WTC11 (cell line): ENCODE measurements at regions not wholly inside any gene's neighbourhood (a gene's known extent, or its start where the extent isn't known, plus 50 kb on each side); places are given as distances from the start of the nearest gene placed in this dataset.

Experiments used
- ATAC-seq: fragments of 200-7000 bp; cut with Tn5 transposase; 2 replicates; pipeline ENCODE4 v1.10.0; 2021; ENCODE audit warnings: mild to moderate bottlenecking, moderate library complexity
- CTCF ChIA-PET: fragments of 300-600 bp; sonication (Branson Sonifier 250); formaldehyde crosslinking; loops from one replicate; lab custom pipeline; 2021; ENCODE audit warnings: antibody characterized with exemption; lab: Charles Lee
- POLR2A ChIA-PET: fragments of 350-600 bp; sonication (Branson Sonifier 250); formaldehyde crosslinking; loops from one replicate; lab custom pipeline; 2021; ENCODE audit warnings: antibody characterized with exemption; lab: Charles Lee
- DNase-seq: peaks from one replicate; pipeline ENCODE4 v3.0.0; 2021; ENCODE audit warnings: low spot score
- H3K27ac Mint-ChIP-seq: 2 replicates; pipeline ENCODE4 v1.8.0; 2021; ENCODE audit warnings: mixed read lengths
- H3K27me3 Mint-ChIP-seq: 2 replicates; pipeline ENCODE4 v1.8.0; 2021; ENCODE audit warnings: low read depth, mild to moderate bottlenecking, moderate library complexity, mixed read lengths
- H3K36me3 Mint-ChIP-seq: 2 replicates; pipeline ENCODE4 v1.8.0; 2021; ENCODE audit warnings: mixed read lengths
- H3K4me1 Mint-ChIP-seq: 2 replicates; pipeline ENCODE4 v1.8.0; 2022; ENCODE audit warnings: mixed read lengths
- H3K4me3 Mint-ChIP-seq: 2 replicates; pipeline ENCODE4 v1.8.0; 2021; ENCODE audit warnings: mild to moderate bottlenecking, moderate library complexity, mixed read lengths
- H3K9me3 Mint-ChIP-seq: 2 replicates; pipeline ENCODE4 v1.8.0; 2021; ENCODE audit warnings: mixed read lengths
- ARID4B ChIP-seq: sonication (generic); formaldehyde crosslinking; IDR thresholded peaks from 2 replicates; pipeline ENCODE4 v1.8.0; 2023; ENCODE audit warnings: missing genetic modification reagents, mild to moderate bottlenecking, borderline replicate concordance
- CREB1 ChIP-seq: sonication (generic); formaldehyde crosslinking; IDR thresholded peaks from 2 replicates; pipeline ENCODE4 v1.8.0; 2023; ENCODE audit warnings: mild to moderate bottlenecking, missing genetic modification reagents
- FOXK1 ChIP-seq: sonication (generic); formaldehyde crosslinking; IDR thresholded peaks from 2 replicates; pipeline ENCODE4 v1.8.0; 2022; ENCODE audit warnings: mild to moderate bottlenecking, moderate library complexity, missing genetic modification reagents
- GRHL2 ChIP-seq: fragments of 250-450 bp; sonication (Bioruptor Pico); IDR thresholded peaks from 2 replicates; pipeline ENCODE4 v1.8.0; 2022; ENCODE audit warnings: mild to moderate bottlenecking, moderate library complexity; ENCODE audit not compliant: insufficient replicate concordance, severe bottlenecking
- HMGA2 ChIP-seq: fragments of 250-450 bp; sonication (Bioruptor Pico); IDR thresholded peaks from 2 replicates; pipeline ENCODE4 v1.4.0; 2021; ENCODE audit warnings: mild to moderate bottlenecking, moderate library complexity
- MAX ChIP-seq: sonication (generic); formaldehyde crosslinking; IDR thresholded peaks from 2 replicates; pipeline ENCODE4 v1.8.0; 2022; ENCODE audit warnings: mild to moderate bottlenecking, missing genetic modification reagents
- MLX ChIP-seq: sonication (generic); formaldehyde crosslinking; IDR thresholded peaks from 2 replicates; pipeline ENCODE4 v1.8.1; 2023; ENCODE audit warnings: mild to moderate bottlenecking, missing genetic modification reagents, moderate library complexity
- MXD4 ChIP-seq: fragments of 250-450 bp; sonication (Bioruptor Pico); IDR thresholded peaks from 2 replicates; pipeline ENCODE4 v1.8.0; 2021; ENCODE audit warnings: mild to moderate bottlenecking, moderate library complexity, borderline replicate concordance
- RELA ChIP-seq: sonication (generic); formaldehyde crosslinking; IDR thresholded peaks from 2 replicates; pipeline ENCODE4 v1.8.1; 2022; ENCODE audit warnings: missing genetic modification reagents, mild to moderate bottlenecking, borderline replicate concordance
- SOX15 ChIP-seq: fragments of 250-450 bp; sonication (Bioruptor Pico); IDR thresholded peaks from 2 replicates; pipeline ENCODE4 v1.9.0; 2021; ENCODE audit warnings: mild to moderate bottlenecking
- ZNF121 ChIP-seq: sonication (generic); formaldehyde crosslinking; IDR thresholded peaks from 2 replicates; pipeline ENCODE4 v1.8.0; 2023; ENCODE audit warnings: missing genetic modification reagents
- ZNF138 ChIP-seq: sonication (generic); formaldehyde crosslinking; conservative IDR thresholded peaks from 2 replicates; pipeline ENCODE4 v1.8.1; 2022; ENCODE audit warnings: mild to moderate bottlenecking, moderate library complexity, missing genetic modification reagents
- ZNF317 ChIP-seq: sonication (generic); formaldehyde crosslinking; IDR thresholded peaks from 2 replicates; pipeline ENCODE4 v1.8.1; 2023; ENCODE audit warnings: low read depth, mild to moderate bottlenecking, moderate library complexity, missing genetic modification reagents, borderline replicate concordance
- TF ChIP-seq, protein P1 (sequence below): fragments of 250-450 bp; sonication (Bioruptor Pico); IDR thresholded peaks from 2 replicates; pipeline ENCODE4 v1.9.0; 2021; ENCODE audit warnings: mild to moderate bottlenecking
- TF ChIP-seq, protein P2 (sequence below): fragments of 200-600 bp; IDR thresholded peaks from 2 replicates; pipeline ENCODE4 v1.8.0; 2022; ENCODE audit warnings: antibody characterized with exemption
- TF ChIP-seq, protein P3 (sequence below): sonication (generic); formaldehyde crosslinking; IDR thresholded peaks from 2 replicates; pipeline ENCODE4 v1.8.1; 2023; ENCODE audit warnings: mild to moderate bottlenecking, missing genetic modification reagents, moderate library complexity
- TF ChIP-seq, protein P4 (sequence below): sonication (generic); formaldehyde crosslinking; IDR thresholded peaks from 2 replicates; pipeline ENCODE4 v1.8.1; 2022; ENCODE audit warnings: low read depth, missing genetic modification reagents, borderline replicate concordance
- TF ChIP-seq, protein P5 (sequence below): sonication (generic); formaldehyde crosslinking; IDR thresholded peaks from 2 replicates; pipeline ENCODE4 v1.8.1; 2022; ENCODE audit warnings: low read depth, mild to moderate bottlenecking, moderate library complexity, missing genetic modification reagents, borderline replicate concordance

GRCh38 chr19:16022681-16023080 lies 53.6 kb upstream of the TPM4 start (continued):
- TF ChIP-seq, protein P1, sequence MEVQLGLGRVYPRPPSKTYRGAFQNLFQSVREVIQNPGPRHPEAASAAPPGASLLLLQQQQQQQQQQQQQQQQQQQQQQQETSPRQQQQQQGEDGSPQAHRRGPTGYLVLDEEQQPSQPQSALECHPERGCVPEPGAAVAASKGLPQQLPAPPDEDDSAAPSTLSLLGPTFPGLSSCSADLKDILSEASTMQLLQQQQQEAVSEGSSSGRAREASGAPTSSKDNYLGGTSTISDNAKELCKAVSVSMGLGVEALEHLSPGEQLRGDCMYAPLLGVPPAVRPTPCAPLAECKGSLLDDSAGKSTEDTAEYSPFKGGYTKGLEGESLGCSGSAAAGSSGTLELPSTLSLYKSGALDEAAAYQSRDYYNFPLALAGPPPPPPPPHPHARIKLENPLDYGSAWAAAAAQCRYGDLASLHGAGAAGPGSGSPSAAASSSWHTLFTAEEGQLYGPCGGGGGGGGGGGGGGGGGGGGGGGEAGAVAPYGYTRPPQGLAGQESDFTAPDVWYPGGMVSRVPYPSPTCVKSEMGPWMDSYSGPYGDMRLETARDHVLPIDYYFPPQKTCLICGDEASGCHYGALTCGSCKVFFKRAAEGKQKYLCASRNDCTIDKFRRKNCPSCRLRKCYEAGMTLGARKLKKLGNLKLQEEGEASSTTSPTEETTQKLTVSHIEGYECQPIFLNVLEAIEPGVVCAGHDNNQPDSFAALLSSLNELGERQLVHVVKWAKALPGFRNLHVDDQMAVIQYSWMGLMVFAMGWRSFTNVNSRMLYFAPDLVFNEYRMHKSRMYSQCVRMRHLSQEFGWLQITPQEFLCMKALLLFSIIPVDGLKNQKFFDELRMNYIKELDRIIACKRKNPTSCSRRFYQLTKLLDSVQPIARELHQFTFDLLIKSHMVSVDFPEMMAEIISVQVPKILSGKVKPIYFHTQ: no peak
- TF ChIP-seq CREB1 (no peak), MXD4 (no peak), RELA (CRISPR knock-in tag) (no peak), ZNF317 (CRISPR knock-in tag) (no peak)

DNA sequence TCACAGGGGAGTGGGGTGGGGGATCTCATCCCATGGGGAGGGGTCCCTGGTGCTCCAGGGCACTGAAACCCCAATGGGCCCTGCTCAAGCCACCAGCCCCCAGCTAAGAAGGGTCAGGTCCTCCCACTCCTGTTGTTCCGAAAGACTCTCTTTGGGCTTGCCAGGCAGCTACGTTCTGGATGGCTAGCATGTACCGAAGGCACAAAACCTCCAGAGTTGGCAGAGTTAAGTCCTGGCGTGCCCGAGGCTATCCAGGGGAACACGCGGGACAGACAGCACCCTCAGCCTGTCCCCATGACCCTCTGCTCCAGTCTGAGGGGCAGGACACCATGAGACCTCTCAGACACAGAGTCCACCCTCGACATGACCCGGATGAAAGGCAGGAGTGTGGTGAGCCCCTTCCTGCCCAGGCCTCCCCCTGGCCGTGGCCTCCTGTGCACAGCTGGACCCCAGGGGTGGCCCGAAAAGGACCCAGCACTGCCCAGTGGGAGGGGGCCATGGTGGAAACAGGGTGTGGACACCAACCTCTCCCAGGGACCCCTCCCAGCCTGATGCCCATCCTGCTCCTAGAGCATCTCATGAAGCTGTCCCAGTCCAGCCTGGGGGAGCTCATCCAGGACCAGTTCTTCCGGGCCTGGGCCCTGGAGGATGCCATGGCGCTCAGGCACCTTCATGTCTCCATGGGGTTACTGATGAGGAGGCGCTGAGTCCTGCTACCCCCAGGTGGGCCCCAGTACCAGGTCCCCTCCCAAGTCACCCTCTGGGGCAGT lies 53.0 kb upstream of the TPM4 start:
- Mint-ChIP-seq H3K4me1 (no peaks in the 10 kb centered on the region), H3K36me3 (no peaks in the 10 kb centered on the region), H3K4me3 (no peak overlapping the region), H3K27ac (no peak overlapping the region), H3K27me3 (no peaks in the 10 kb centered on the region), H3K9me3 (no peaks in the 10 kb centered on the region)
- DNase-seq (no peak), ATAC-seq (no peak)
- POLR2A ChIA-PET: no interaction called here
- CTCF ChIA-PET: interaction anchor here (1.3 kb wide), 1 partner anchor 19 kb away, joined by 3 read pairs; no protein-coding TSS in a partner anchor
- TF ChIP-seq GRHL2 (CRISPR knock-in tag): no peak
- TF ChIP-seq FOXK1: no peak
- no peak for TF ChIP-seq ZNF121 (CRISPR knock-in tag)
- TF ChIP-seq ARID4B (CRISPR knock-in tag): no peak
- TF ChIP-seq MAX (CRISPR knock-in tag): no peak
- no peak for TF ChIP-seq ZNF138 (CRISPR knock-in tag)
- no peak for TF ChIP-seq HMGA2 (CRISPR knock-in tag)
- TF ChIP-seq, protein P2, sequence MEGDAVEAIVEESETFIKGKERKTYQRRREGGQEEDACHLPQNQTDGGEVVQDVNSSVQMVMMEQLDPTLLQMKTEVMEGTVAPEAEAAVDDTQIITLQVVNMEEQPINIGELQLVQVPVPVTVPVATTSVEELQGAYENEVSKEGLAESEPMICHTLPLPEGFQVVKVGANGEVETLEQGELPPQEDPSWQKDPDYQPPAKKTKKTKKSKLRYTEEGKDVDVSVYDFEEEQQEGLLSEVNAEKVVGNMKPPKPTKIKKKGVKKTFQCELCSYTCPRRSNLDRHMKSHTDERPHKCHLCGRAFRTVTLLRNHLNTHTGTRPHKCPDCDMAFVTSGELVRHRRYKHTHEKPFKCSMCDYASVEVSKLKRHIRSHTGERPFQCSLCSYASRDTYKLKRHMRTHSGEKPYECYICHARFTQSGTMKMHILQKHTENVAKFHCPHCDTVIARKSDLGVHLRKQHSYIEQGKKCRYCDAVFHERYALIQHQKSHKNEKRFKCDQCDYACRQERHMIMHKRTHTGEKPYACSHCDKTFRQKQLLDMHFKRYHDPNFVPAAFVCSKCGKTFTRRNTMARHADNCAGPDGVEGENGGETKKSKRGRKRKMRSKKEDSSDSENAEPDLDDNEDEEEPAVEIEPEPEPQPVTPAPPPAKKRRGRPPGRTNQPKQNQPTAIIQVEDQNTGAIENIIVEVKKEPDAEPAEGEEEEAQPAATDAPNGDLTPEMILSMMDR: no peak
- no peak for TF ChIP-seq SOX15 (CRISPR knock-in tag)
- no peak for TF ChIP-seq ZNF317 (CRISPR knock-in tag)
- TF ChIP-seq, protein P3, sequence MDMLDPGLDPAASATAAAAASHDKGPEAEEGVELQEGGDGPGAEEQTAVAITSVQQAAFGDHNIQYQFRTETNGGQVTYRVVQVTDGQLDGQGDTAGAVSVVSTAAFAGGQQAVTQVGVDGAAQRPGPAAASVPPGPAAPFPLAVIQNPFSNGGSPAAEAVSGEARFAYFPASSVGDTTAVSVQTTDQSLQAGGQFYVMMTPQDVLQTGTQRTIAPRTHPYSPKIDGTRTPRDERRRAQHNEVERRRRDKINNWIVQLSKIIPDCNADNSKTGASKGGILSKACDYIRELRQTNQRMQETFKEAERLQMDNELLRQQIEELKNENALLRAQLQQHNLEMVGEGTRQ: no peak
- TF ChIP-seq, protein P4, sequence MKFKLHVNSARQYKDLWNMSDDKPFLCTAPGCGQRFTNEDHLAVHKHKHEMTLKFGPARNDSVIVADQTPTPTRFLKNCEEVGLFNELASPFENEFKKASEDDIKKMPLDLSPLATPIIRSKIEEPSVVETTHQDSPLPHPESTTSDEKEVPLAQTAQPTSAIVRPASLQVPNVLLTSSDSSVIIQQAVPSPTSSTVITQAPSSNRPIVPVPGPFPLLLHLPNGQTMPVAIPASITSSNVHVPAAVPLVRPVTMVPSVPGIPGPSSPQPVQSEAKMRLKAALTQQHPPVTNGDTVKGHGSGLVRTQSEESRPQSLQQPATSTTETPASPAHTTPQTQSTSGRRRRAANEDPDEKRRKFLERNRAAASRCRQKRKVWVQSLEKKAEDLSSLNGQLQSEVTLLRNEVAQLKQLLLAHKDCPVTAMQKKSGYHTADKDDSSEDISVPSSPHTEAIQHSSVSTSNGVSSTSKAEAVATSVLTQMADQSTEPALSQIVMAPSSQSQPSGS (CRISPR knock-in tag): no peak
- TF ChIP-seq, protein P5, sequence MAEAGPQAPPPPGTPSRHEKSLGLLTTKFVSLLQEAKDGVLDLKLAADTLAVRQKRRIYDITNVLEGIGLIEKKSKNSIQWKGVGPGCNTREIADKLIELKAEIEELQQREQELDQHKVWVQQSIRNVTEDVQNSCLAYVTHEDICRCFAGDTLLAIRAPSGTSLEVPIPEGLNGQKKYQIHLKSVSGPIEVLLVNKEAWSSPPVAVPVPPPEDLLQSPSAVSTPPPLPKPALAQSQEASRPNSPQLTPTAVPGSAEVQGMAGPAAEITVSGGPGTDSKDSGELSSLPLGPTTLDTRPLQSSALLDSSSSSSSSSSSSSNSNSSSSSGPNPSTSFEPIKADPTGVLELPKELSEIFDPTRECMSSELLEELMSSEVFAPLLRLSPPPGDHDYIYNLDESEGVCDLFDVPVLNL (CRISPR knock-in tag): no peak
- TF ChIP-seq MLX (CRISPR knock-in tag): no peak
